ENCODE measurements at regions not wholly inside any gene's neighbourhood (a gene's known extent, or its start where the extent isn't known, plus 50 kb on each side); places are given as distances from the start of the nearest gene placed in this dataset.
"Not testable (repeated sequence)": the region's sequence is repeated elsewhere in the genome, so short reads cannot be mapped to it uniquely, and the experiment has no call there.

- no peak for DNase-seq
Measured at GRCh38 chr2:4049463-4049862, 346.1 kb downstream of the DCDC2C start.

- no peak for DNase-seq
Measured at GRCh38 chr2:4053769-4054493, 350.6 kb downstream of the DCDC2C start.

- DNase-seq, result no peak
Measured at GRCh38 chr2:4066217-4066616, 362.8 kb downstream of the DCDC2C start.

GRCh38 chr2:4073026-4073569, 369.7 kb downstream of the DCDC2C start:
- no peak for DNase-seq

- DNase-seq, result no peak
Measured at GRCh38 chr2:4077017-4077416, 373.6 kb downstream of the DCDC2C start.

- no peak for DNase-seq
Measured at GRCh38 chr2:4085186-4085585, 381.8 kb downstream of the DCDC2C start.

- DNase-seq, result no peak
Measured at GRCh38 chr2:4090668-4091630, 387.6 kb downstream of the DCDC2C start.

GRCh38 chr2:4091869-4092268, 388.5 kb downstream of the DCDC2C start:
- DNase-seq, result no peak

- no peak for DNase-seq
Measured at GRCh38 chr2:4094743-4095142, 391.4 kb downstream of the DCDC2C start.

GRCh38 chr2:4096978-4097766, 393.8 kb downstream of the DCDC2C start:
- DNase-seq, result no peak

GRCh38 chr2:4098137-4098536, 394.8 kb downstream of the DCDC2C start:
- DNase-seq, result no peak

- no peak for DNase-seq
Measured at GRCh38 chr2:4101936-4102335, 398.6 kb downstream of the DCDC2C start.

- no peak for DNase-seq
Measured at GRCh38 chr2:4107179-4107578, 403.8 kb downstream of the DCDC2C start.

GRCh38 chr2:4110273-4110672, 406.9 kb downstream of the DCDC2C start:
- DNase-seq, result no peak

- not testable (repeated sequence) for DNase-seq
Measured at GRCh38 chr2:4115435-4115834, 412.1 kb downstream of the DCDC2C start.

GRCh38 chr2:4122726-4123125, 419.4 kb downstream of the DCDC2C start:
- DNase-seq, result no peak

- DNase-seq, result no peak
Measured at GRCh38 chr2:4130651-4131050, 427.3 kb downstream of the DCDC2C start.

- DNase-seq, result no peak
Measured at GRCh38 chr2:4134551-4135550, 431.5 kb downstream of the DCDC2C start.

- no peak for DNase-seq
Measured at GRCh38 chr2:4135765-4136164, 432.4 kb downstream of the DCDC2C start.

- DNase-seq, result no peak
Measured at GRCh38 chr2:4139316-4139715, 435.9 kb downstream of the DCDC2C start.

GRCh38 chr2:4139731-4140130, 436.4 kb downstream of the DCDC2C start:
- no peak for DNase-seq
